WI38 (cell line): ENCODE measurements at regions not wholly inside any gene's neighbourhood (a gene's known extent, or its start where the extent isn't known, plus 50 kb on each side); places are given as distances from the start of the nearest gene placed in this dataset.

Source experiments
- H3K4me3 ChIP-seq: 2 replicates; pipeline ENCODE4 v1.5.1; 2011; ENCODE audit warnings: low read depth, mild to moderate bottlenecking, control low read depth, low read length
- CTCF ChIP-seq: IDR thresholded peaks from 2 replicates; pipeline ENCODE4 v1.5.1; 2012; ENCODE audit warnings: low read depth, mild to moderate bottlenecking, control low read depth, low read length

- no peak for TF ChIP-seq CTCF
- no peak overlapping the region for H3K4me3 ChIP-seq
Measured at GRCh38 chr6:19554356-19555225, 282.6 kb upstream of the ID4 start.

- no peak for TF ChIP-seq CTCF
- H3K4me3 ChIP-seq: no peak overlapping the region
Measured at GRCh38 chr6:19557191-19557590, 280.0 kb upstream of the ID4 start.

GRCh38 chr6:19558201-19558600, 279.0 kb upstream of the ID4 start:
- TF ChIP-seq CTCF: no peak
- no peak overlapping the region for H3K4me3 ChIP-seq

GRCh38 chr6:19558934-19559333, 278.2 kb upstream of the ID4 start:
- H3K4me3 ChIP-seq: no peak overlapping the region
- TF ChIP-seq CTCF: no peak

GRCh38 chr6:19562468-19562867, 274.7 kb upstream of the ID4 start:
- no peak overlapping the region for H3K4me3 ChIP-seq
- TF ChIP-seq CTCF: no peak

- H3K4me3 ChIP-seq: no peak overlapping the region
- TF ChIP-seq CTCF: no peak
Measured at GRCh38 chr6:19569563-19569962, 267.6 kb upstream of the ID4 start.

- no peak overlapping the region for H3K4me3 ChIP-seq
- TF ChIP-seq CTCF: no peak
Measured at GRCh38 chr6:19571176-19571575, 266.0 kb upstream of the ID4 start.
